Neural progenitor cell (in vitro differentiated cells): ENCODE measurements at regions not wholly inside any gene's neighbourhood (a gene's known extent, or its start where the extent isn't known, plus 50 kb on each side); places are given as distances from the start of the nearest gene placed in this dataset.

ENCODE experiments used
- EZH2phosphoT487 ChIP-seq: fragments of 200-600 bp; sonication (generic); IDR thresholded peaks from 2 replicates; pipeline ENCODE4 v1.6.1; 2017; ENCODE audit warnings: antibody characterized with exemption
- TF ChIP-seq, protein P1 (sequence below): fragments of 200-600 bp; sonication (generic); IDR thresholded peaks from 2 replicates; pipeline ENCODE4 v1.5.1; 2017; ENCODE audit warnings: antibody characterized with exemption, mild to moderate bottlenecking

DNA sequence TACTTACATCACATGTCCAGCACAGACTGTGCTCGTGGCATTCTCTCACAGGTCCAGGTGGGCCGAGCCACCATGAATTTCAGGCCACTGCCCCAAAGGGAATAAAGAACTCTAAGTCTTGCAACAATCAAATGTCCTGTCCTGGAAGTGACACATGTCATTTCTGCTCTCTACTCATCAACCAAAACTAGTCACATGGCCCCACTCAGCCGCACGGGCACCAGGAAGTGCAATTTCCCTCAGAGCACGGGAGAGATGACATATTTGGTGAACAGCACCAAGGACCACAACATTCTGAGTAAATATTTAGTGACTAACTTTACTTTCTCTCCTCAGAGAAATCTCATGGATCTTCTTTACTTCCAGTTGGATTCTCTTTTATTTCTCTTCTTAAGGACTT lies 131.1 kb upstream of the TUT7 start:
- TF ChIP-seq EZH2phosphoT487: no peak
- TF ChIP-seq, protein P1, sequence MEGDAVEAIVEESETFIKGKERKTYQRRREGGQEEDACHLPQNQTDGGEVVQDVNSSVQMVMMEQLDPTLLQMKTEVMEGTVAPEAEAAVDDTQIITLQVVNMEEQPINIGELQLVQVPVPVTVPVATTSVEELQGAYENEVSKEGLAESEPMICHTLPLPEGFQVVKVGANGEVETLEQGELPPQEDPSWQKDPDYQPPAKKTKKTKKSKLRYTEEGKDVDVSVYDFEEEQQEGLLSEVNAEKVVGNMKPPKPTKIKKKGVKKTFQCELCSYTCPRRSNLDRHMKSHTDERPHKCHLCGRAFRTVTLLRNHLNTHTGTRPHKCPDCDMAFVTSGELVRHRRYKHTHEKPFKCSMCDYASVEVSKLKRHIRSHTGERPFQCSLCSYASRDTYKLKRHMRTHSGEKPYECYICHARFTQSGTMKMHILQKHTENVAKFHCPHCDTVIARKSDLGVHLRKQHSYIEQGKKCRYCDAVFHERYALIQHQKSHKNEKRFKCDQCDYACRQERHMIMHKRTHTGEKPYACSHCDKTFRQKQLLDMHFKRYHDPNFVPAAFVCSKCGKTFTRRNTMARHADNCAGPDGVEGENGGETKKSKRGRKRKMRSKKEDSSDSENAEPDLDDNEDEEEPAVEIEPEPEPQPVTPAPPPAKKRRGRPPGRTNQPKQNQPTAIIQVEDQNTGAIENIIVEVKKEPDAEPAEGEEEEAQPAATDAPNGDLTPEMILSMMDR: no peak
